ENCODE measurements at regions not wholly inside any gene's neighbourhood (a gene's known extent, or its start where the extent isn't known, plus 50 kb on each side); places are given as distances from the start of the nearest gene placed in this dataset.

DNA sequence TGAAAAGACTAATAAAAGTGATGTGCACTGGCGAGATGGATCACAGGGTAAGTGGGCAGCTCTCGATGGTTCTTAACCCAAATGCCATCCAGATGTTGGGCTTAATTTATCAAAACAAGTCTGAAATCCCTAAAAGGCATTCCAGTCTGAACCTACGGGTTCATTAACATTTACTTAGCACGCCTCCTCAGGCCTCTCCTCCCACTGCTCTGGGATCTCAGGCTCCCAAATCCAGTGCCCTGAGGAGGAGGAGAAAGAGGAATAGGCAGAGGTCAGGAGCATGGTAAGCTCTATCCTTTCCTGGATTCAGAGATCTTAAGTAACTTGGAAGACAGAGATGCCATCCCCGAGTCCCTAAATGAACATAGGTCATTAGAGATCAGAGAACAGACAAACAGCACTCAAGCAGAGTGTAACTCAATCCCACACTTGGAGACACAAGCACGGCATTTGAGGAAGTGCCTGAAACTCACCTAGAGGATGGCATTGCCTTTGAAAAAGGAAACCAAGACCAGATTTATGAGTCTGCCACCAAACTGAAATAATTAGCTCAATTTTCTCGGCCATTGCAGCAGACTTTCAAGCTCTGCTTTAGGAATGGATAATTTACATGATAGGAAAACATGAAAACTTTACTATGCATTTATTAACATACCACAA lies 140.9 kb downstream of the CXCL12 start:
- H3K27me3 Mint-ChIP-seq = no peaks in the 10 kb centered on the region
- Histone ChIP-seq H3K4me1 (ENCODE audit: control insufficient read depth, insufficient read depth, low read length, poor library complexity, severe bottlenecking) (no peaks in the 10 kb centered on the region), H3K27me3 (ENCODE audit: control insufficient read depth, insufficient read depth, low read length) (no peaks in the 10 kb centered on the region), H3K4me3 (ENCODE audit: low read depth, low read length) (no peak overlapping the region), H3K27ac (ENCODE audit: insufficient read depth, low read length, poor library complexity, severe bottlenecking) (no peak overlapping the region), H3K9me3 (ENCODE audit: control insufficient read depth in 2 of 2, low read length in 2 of 2) (no peaks in the 10 kb centered on the region), H3K36me3 (ENCODE audit: control insufficient read depth, insufficient read depth, low read length) (no peaks in the 10 kb centered on the region)
- ATAC-seq (ENCODE audit: low read depth in 2 of 2) (no peak), DNase-seq (no peak)
- H3K36me3 Mint-ChIP-seq = peaks cover 5% of the 10 kb centered on the region
- no peak overlapping the region for H3K27ac Mint-ChIP-seq
- H3K4me1 Mint-ChIP-seq = no peaks in the 10 kb centered on the region
- peaks cover 0 to 17% (median 7%) of the 10 kb centered on the region in 7 donors for H3K9me3 Mint-ChIP-seq
- no peak overlapping the region for H3K4me3 Mint-ChIP-seq

DNA sequence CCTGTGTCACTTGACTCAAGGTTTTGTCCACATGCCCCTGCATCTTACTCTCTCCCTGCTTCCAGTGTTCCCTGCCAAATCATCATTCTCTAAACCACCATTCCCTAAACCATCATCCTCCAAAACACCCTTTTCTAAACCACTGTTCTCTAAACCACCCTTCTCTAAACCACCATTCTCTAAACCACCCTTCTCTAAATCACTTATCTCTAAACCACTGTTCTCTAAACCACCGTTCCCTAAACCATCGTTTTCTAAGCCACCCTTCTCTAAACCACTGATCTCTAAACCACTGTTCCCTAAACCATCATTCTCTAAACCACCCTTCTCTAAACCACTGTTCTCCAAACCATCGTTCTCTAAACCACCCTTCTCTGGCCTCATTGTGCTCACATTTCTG lies 142.1 kb downstream of the CXCL12 start:
- Histone ChIP-seq H3K27ac (ENCODE audit: insufficient read depth, low read length, poor library complexity, severe bottlenecking) (no peak overlapping the region), H3K9me3 (ENCODE audit: control insufficient read depth in 2 of 2, low read length in 2 of 2) (no peaks in the 10 kb centered on the region), H3K4me3 (ENCODE audit: low read depth, low read length) (no peak overlapping the region), H3K36me3 (ENCODE audit: control insufficient read depth, insufficient read depth, low read length) (no peaks in the 10 kb centered on the region), H3K27me3 (ENCODE audit: control insufficient read depth, insufficient read depth, low read length) (no peaks in the 10 kb centered on the region), H3K4me1 (ENCODE audit: control insufficient read depth, insufficient read depth, low read length, poor library complexity, severe bottlenecking) (no peaks in the 10 kb centered on the region)
- Mint-ChIP-seq H3K36me3 (peaks cover 5% of the 10 kb centered on the region), H3K4me3 (no peak overlapping the region), H3K27ac (no peak overlapping the region), H3K4me1 (no peaks in the 10 kb centered on the region), H3K27me3 (no peaks in the 10 kb centered on the region), H3K9me3 (peaks cover 0 to 15% (median 4%) of the 10 kb centered on the region in 7 donors)
- DNase-seq = no peak
- no peak for ATAC-seq (ENCODE audit: low read depth in 2 of 2)

DNA sequence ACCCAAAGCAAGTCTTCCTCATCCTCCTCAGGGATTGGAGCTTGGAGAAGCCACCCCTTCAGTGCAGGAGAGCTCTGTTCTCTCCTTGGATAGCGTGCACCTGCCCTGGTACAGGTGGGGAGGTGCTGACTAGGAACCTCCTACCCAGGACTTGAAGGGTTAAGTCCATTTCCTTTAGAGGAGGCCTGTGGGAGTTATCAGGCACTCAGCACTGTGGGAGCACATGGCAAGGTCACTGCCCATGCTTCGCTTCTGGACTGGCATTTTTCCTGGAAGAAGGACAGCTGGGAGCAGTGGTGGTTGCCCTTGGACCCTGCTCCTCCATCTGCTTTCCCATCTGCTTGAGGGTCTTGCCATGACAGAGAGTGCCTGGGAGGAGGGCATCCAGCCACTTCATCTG lies 142.8 kb downstream of the CXCL12 start:
- no peak overlapping the region for H3K27ac ChIP-seq (ENCODE audit: insufficient read depth, low read length, poor library complexity, severe bottlenecking)
- Mint-ChIP-seq H3K36me3 (peaks cover 5% of the 10 kb centered on the region), H3K4me1 (no peaks in the 10 kb centered on the region), H3K27ac (no peak overlapping the region), H3K27me3 (no peaks in the 10 kb centered on the region), H3K9me3 (peaks cover 0 to 10% (median 3%) of the 10 kb centered on the region in 7 donors), H3K4me3 (no peak overlapping the region)
- no peaks in the 10 kb centered on the region for H3K27me3 ChIP-seq (ENCODE audit: control insufficient read depth, insufficient read depth, low read length)
- no peaks in the 10 kb centered on the region for H3K4me1 ChIP-seq (ENCODE audit: control insufficient read depth, insufficient read depth, low read length, poor library complexity, severe bottlenecking)
- H3K4me3 ChIP-seq (ENCODE audit: low read depth, low read length) = no peak overlapping the region
- H3K9me3 ChIP-seq (ENCODE audit: control insufficient read depth in 2 of 2, low read length in 2 of 2) = no peaks in the 10 kb centered on the region
- no peak for ATAC-seq (ENCODE audit: low read depth in 2 of 2)
- no peaks in the 10 kb centered on the region for H3K36me3 ChIP-seq (ENCODE audit: control insufficient read depth, insufficient read depth, low read length)
- no peak for DNase-seq

DNA sequence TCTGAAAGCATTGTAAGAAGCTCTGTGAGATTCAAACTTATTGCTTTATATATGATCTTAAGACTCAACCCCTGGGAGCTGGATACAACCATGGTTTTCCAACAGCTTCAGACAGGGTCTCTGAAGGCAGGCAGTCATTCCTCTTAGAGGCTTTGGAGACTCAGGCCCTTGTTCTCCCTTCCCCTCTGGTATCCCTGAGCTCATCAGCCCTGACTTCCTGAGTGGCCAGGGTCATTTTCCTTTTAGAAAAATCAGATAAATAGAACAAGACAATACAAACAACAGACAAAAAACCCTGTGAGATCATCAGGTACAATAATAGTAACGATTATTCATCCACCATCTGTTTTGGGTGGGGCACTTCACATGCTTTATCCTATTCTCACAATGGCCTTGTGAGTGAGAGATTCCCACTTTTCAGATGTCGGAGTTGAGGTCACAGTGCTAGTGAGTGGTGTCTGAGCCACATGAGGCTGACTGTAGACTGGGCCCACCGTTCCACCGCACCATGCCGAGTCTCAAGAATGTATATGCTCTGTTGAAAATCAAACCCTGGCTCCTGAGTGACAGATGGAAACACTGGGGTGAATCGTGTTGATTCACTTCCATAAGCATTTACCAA lies 144.2 kb downstream of the CXCL12 start:
- H3K9me3 ChIP-seq (ENCODE audit: control insufficient read depth in 2 of 2, low read length in 2 of 2) = no peaks in the 10 kb centered on the region
- no peak overlapping the region for H3K27ac Mint-ChIP-seq
- H3K4me1 ChIP-seq (ENCODE audit: control insufficient read depth, insufficient read depth, low read length, poor library complexity, severe bottlenecking) = no peaks in the 10 kb centered on the region
- H3K27ac ChIP-seq (ENCODE audit: insufficient read depth, low read length, poor library complexity, severe bottlenecking) = no peak overlapping the region
- H3K4me1 Mint-ChIP-seq = no peaks in the 10 kb centered on the region
- H3K27me3 Mint-ChIP-seq = no peaks in the 10 kb centered on the region
- peaks cover 0 to 2% (median 1%) of the 10 kb centered on the region in 7 donors for H3K9me3 Mint-ChIP-seq
- H3K27me3 ChIP-seq (ENCODE audit: control insufficient read depth, insufficient read depth, low read length) = no peaks in the 10 kb centered on the region
- H3K36me3 ChIP-seq (ENCODE audit: control insufficient read depth, insufficient read depth, low read length) = no peaks in the 10 kb centered on the region
- no peak overlapping the region for H3K4me3 Mint-ChIP-seq
- H3K4me3 ChIP-seq (ENCODE audit: low read depth, low read length) = no peak overlapping the region
- ATAC-seq (ENCODE audit: low read depth in 2 of 2) = no peak
- no peak for DNase-seq
- H3K36me3 Mint-ChIP-seq = peaks cover 5% of the 10 kb centered on the region

DNA sequence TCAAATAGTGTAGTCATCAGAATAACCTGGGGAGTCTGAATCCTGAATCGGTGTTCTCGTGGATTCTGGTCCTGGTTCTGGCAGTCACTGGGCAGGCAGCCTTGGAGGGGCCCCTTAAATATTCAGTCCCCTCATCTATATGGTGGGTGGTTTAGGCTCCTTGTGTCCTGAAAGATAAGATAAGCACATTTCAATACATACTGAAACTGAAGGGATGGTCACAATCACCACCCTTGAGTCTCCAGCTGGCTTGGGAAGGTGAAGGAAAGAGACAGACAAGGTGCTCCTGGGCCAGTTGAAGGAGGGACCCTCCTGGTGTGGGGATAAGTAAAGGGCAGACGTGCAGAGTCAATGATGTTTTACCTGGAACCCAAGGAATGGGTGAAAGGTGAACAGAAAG lies 146.7 kb downstream of the CXCL12 start:
- H3K36me3 Mint-ChIP-seq = peaks cover 5% of the 10 kb centered on the region
- no peaks in the 10 kb centered on the region for H3K4me1 Mint-ChIP-seq
- H3K4me3 Mint-ChIP-seq = no peak overlapping the region
- Histone ChIP-seq H3K27ac (ENCODE audit: insufficient read depth, low read length, poor library complexity, severe bottlenecking) (no peak overlapping the region), H3K4me1 (ENCODE audit: control insufficient read depth, insufficient read depth, low read length, poor library complexity, severe bottlenecking) (no peaks in the 10 kb centered on the region), H3K4me3 (ENCODE audit: low read depth, low read length) (no peak overlapping the region), H3K27me3 (ENCODE audit: control insufficient read depth, insufficient read depth, low read length) (no peaks in the 10 kb centered on the region), H3K9me3 (ENCODE audit: control insufficient read depth in 2 of 2, low read length in 2 of 2) (no peaks in the 10 kb centered on the region), H3K36me3 (ENCODE audit: control insufficient read depth, insufficient read depth, low read length) (no peaks in the 10 kb centered on the region)
- ATAC-seq (ENCODE audit: low read depth in 2 of 2) (no peak), DNase-seq (no peak)
- H3K9me3 Mint-ChIP-seq = peaks cover 0 to 2% (median 0%) of the 10 kb centered on the region in 7 donors
- no peaks in the 10 kb centered on the region for H3K27me3 Mint-ChIP-seq
- no peak overlapping the region for H3K27ac Mint-ChIP-seq

DNA sequence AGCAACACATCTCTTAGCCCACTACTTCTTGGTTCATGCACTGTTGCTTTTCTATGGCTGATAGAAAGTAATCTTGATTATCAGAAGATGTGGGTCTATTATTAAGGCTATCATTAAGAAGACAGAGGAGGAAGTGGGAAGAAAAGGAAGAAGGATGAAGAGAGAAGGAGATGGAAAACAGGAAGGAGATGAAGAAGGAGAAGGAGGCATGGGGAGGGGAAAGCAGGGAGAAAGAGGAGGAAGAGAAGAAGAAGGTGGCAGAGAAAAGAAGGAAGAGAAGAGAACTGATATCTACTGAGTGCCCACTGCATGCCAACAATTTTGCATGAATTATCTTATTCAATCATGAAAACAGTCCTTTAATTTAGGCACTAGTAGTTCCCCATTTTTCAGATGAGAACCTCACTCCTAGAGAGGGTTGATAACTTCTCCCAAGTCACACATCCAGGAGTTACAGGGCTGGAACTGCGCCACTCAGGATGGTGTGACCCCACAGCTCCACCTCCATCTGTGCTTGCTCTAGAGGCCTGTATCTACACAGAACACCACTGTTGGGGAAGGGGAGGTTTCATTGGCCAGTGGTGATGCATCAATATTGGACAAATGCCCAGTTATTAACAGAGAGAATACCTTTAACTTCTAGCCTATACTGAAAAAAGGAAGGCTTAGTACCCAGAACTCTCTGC lies 147.4 kb downstream of the CXCL12 start:
- no peaks in the 10 kb centered on the region for H3K27me3 ChIP-seq (ENCODE audit: control insufficient read depth, insufficient read depth, low read length)
- DNase-seq (no peak), ATAC-seq (ENCODE audit: low read depth in 2 of 2) (no peak)
- Mint-ChIP-seq H3K36me3 (no peaks in the 10 kb centered on the region), H3K9me3 (peaks cover 0 to 2% (median 0%) of the 10 kb centered on the region in 7 donors), H3K27ac (no peak overlapping the region), H3K4me3 (no peak overlapping the region), H3K27me3 (no peaks in the 10 kb centered on the region), H3K4me1 (no peaks in the 10 kb centered on the region)
- no peak overlapping the region for H3K4me3 ChIP-seq (ENCODE audit: low read depth, low read length)
- no peak overlapping the region for H3K27ac ChIP-seq (ENCODE audit: insufficient read depth, low read length, poor library complexity, severe bottlenecking)
- H3K4me1 ChIP-seq (ENCODE audit: control insufficient read depth, insufficient read depth, low read length, poor library complexity, severe bottlenecking) = no peaks in the 10 kb centered on the region
- H3K36me3 ChIP-seq (ENCODE audit: control insufficient read depth, insufficient read depth, low read length) = no peaks in the 10 kb centered on the region
- H3K9me3 ChIP-seq (ENCODE audit: control insufficient read depth in 2 of 2, low read length in 2 of 2) = no peaks in the 10 kb centered on the region

DNA sequence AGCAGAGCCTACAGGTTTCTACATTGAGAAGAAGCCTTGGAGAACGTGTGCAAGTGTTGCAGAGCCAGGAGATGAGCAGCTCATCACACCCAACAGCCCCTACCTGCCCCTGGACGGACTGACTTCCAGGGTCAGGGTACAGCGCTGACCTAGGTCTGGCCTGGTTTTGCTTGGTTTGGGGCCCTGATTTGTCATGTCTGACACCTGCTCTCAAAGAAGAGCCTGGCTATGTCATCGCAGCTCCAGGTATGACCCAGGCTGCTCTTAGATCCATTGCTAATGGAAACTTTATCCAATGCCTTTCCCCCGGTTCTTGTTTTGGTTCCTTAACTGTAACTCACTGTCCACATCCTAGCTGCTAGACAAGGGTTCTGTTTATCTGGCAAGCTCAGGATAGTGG lies 149.5 kb downstream of the CXCL12 start:
- H3K36me3 ChIP-seq (ENCODE audit: control insufficient read depth, insufficient read depth, low read length) = no peaks in the 10 kb centered on the region
- no peaks in the 10 kb centered on the region for H3K27me3 ChIP-seq (ENCODE audit: control insufficient read depth, insufficient read depth, low read length)
- Mint-ChIP-seq H3K27ac (no peak overlapping the region), H3K27me3 (no peaks in the 10 kb centered on the region), H3K9me3 (peaks cover 0 to 4% (median 1%) of the 10 kb centered on the region in 7 donors), H3K36me3 (no peaks in the 10 kb centered on the region), H3K4me3 (no peak overlapping the region), H3K4me1 (no peaks in the 10 kb centered on the region)
- DNase-seq (no peak), ATAC-seq (ENCODE audit: low read depth in 2 of 2) (no peak)
- no peaks in the 10 kb centered on the region for H3K4me1 ChIP-seq (ENCODE audit: control insufficient read depth, insufficient read depth, low read length, poor library complexity, severe bottlenecking)
- H3K4me3 ChIP-seq (ENCODE audit: low read depth, low read length) = no peak overlapping the region
- H3K9me3 ChIP-seq (ENCODE audit: control insufficient read depth in 2 of 2, low read length in 2 of 2) = no peaks in the 10 kb centered on the region
- no peak overlapping the region for H3K27ac ChIP-seq (ENCODE audit: insufficient read depth, low read length, poor library complexity, severe bottlenecking)
